ENCODE measurements at regions not wholly inside any gene's neighbourhood (a gene's known extent, or its start where the extent isn't known, plus 50 kb on each side); places are given as distances from the start of the nearest gene placed in this dataset.
A peak's percentile ranks its signal among the peaks of the same experiment; 100 is the strongest.

DNA sequence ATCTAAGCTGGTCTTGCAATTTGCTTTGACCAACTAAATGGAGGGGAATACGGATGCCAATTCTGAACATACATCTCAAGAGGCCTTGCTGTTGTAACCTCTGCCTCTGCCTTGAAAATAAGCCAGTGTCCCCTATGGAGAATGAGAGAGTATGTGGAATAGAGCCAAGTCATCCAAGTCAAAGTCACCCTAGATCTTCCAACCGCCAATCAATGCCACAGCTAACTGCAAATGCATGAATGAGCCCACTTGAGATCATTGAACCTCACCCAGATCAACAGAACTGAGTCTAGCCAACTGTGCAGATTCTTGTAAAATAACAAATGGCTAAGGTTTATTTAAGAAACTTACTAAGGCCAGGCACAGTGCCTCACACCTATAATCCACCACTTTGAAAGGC lies 139.8 kb upstream of the TANK start:
- no peak for DNase-seq (ENCODE audit: low read depth)

DNA sequence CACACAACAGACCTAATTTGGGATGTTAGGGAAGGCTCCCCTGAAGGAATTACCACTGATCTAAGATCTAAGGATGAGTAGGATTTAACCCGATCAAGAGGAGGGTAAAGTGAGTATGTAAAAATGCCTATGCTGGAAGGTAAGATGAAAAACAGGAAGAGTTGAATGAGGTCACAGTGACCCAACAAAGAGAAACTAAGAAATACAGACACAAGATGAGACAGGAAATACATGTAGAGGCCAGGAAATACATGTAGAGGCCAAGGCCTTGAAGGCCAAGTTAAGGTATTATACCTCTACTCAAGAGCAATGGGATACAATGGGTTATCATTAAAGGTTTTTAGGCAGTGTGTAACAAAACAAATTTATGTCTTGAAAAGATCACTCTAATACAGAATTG lies 131.6 kb upstream of the TANK start:
- no peak for DNase-seq (ENCODE audit: low read depth)

DNA sequence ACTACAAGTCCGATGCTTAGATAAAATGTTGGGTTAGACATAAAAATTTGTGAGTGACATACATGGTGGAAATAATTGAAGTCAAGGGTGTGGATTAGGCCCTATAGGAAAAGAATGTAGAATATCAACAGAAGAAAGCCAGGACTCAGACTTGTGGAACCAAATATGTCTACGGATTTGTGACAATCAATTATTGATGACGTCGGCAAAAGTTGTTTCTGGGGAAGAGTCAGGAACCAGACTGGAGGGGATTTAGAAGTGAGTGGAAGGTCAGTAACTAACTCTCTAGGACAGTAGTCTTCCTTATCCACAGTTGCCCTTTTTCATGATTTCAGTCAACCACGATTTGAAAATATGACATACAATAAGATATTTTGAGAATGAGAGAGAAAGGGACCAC lies 130.9 kb upstream of the TANK start:
- no peak for DNase-seq (ENCODE audit: low read depth)

DNA sequence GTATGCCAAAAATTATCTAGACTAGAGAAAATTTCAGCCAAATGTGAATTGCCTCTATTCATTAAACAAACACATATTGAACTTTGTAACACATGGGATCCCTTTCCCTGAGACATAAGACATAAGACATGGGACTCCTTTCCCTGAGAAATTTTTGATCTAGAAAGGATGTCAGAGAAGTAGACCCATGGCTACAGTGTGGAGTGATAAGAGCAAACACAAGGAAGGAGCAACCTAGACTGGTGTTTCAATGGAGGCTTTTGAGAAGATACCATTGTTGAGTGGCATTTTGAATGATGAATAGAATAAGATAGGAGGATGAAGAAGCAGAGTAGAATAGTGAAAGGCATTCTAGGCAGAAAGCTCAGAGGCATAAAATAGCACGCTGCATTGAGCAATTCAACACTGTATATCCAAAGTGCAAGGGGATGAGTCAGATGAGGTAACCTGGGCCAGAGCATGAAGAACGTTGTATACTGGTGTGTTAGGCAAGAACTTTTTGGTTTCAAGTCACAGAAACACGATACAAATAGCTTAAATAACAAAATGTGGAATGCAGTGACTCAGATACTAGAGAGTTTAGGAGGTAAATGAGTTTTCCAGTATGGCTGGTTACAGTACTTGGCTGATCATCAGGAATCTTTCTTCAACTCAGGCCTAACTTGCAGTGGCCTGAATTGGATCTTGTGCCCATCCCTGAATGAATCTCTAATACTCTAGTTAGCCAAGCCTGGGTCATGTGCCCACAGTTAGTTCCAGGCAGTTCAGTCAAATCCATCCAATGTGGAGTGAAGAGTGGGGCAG lies 129.8 kb upstream of the TANK start:
- no peak for DNase-seq (ENCODE audit: low read depth)

DNA sequence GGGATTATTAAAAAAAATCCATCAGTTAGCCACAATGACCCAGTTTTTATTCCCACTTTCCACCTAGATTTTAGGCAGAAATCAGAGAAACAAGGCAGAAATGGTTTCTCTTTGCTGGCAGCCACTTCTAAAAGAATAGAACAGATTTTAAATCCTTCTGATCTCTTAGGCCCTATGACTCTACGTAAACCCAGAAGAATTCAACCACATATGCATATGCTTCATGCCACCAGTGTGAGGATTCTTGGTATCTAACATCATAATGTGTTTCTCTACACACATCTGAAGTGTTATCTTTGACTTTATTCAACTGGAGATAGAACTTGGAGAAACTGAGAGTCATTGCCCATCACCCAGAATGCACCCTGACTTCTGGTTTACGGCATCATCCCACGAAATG lies 128.7 kb upstream of the TANK start:
- no peak for DNase-seq (ENCODE audit: low read depth)

DNA sequence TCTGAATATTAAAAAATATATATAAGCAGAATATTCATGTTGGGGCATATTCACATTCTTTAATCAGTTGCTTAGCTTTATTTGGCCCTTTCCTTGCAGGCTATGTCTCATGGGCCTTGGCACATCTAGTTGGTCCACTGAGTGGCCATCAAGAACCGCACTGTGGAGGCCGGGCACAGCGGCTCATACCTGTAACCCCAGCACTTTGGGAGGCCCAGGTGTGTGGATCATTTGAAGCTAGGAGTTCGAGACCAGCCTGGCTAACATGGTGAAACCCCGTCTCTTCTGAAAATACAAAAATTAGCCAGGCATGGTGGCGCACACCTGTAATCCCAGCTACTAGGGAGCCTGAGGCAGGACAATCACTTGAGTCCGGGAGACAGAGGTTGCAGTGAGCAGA lies 127.6 kb upstream of the TANK start:
- no peak for DNase-seq (ENCODE audit: low read depth)

DNA sequence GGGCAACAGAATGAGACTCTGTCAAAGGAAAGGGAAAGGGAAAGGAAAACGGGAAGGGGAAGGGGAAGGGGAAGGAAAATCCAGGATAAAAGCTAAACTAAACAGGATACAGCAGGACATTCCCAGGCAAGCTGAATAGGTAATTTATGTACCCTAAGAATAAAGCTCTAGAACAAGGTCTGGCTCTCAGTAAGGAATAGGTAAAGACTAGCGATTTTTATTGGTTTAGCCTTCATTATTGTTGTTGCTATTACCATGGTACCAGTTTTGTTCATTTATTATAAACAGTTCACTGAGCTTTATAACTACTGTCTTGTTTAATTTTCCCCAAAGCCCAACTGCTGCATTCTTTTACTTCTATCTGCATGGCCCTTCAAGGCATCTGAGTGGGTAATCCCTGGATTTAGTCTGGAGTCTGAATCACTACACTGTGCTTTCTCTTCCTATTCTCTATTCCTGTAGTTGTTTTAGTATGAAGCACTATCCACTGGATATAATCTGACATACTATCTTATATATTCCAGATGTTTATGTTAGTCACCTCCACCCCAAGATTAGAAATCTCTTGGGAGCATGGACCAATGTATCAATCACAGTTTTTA lies 127.1 kb upstream of the TANK start:
- no peak for DNase-seq (ENCODE audit: low read depth)

DNA sequence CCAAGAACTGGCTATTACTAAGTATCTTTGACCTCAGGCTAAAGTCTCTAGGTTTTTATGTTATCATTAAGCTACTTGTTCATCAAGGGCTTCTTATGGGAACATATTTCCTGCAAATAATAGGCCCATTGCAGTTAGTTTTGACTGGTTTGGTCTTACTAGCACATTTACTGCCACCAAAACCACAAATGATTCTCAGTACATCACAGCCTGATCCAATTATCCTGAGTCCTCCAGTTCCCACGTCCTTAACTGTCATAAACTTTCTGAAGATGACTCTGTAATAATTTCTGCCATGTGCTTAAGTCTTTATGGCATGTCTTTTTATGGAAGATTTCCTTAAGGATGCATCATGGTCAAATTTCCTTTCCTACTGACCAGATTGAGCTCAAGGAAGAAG lies 123.3 kb upstream of the TANK start:
- DNase-seq (ENCODE audit: low read depth), result no peak

DNA sequence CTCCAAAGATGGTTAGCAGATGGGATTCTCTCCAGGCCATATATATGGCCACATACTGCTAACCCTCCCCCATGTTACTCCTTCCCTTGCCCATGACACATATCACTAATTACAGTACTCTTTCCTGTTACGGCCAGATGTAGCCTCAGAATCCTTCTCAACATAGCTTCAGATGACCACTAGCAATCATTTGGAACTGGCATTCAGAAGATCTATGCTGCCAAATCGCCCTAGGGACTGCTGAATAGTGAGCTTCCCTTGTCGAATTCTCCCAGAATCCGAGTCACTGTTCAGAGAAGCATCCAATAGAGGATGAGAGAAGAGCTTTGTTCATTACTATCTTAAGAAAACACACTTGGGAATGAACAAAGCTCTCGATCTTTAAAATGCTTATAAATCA lies 121.2 kb upstream of the TANK start:
- no peak for DNase-seq (ENCODE audit: low read depth)

DNA sequence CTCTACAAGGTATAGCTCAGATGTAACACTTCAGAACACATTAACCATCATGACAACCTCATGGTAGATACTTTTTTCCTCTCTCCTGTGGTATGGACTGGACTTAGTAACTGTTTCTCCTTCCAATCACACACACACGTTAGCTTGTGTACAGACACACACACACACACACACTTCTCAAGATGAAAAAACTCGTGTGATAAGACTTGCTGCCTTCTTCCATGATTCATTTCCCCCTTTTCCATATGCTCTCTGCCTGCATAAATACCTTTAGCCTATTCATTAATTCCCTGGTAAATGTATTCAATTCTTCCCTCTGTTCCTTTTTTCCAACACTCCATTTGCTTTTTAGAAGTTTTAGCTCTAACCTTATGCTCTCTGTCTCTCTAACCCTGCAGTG lies 118.9 kb upstream of the TANK start:
- DNase-seq (ENCODE audit: low read depth), result no peak

DNA sequence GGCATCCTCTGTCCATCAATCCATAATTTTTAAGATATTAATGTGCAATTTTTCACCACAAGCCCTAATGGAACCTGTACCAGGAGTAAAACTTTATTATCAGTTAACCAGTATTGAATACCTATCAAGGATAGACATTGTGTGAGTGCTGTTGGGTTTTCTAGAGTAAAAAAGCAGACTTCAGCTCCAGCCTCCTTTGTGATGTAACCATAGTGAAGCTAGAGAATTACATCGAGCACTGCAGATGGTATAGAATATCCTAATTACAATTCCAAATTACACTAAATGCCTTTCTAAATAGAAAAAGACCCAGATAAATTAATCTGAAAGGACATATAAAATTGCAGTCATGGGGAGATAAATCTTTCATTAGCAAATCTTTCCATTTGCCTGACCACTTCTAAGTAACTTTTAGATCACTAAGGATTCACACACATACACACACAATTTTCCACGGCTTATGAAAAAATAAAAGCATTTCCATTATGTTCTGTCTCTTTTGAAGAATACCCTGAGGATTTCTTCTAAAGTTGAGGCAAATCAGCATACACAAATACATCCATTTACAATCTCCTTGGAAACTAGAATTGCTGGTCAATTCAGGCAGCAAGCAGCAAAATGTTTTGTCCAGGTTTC lies 117.1 kb upstream of the TANK start:
- no peak for DNase-seq (ENCODE audit: low read depth)

DNA sequence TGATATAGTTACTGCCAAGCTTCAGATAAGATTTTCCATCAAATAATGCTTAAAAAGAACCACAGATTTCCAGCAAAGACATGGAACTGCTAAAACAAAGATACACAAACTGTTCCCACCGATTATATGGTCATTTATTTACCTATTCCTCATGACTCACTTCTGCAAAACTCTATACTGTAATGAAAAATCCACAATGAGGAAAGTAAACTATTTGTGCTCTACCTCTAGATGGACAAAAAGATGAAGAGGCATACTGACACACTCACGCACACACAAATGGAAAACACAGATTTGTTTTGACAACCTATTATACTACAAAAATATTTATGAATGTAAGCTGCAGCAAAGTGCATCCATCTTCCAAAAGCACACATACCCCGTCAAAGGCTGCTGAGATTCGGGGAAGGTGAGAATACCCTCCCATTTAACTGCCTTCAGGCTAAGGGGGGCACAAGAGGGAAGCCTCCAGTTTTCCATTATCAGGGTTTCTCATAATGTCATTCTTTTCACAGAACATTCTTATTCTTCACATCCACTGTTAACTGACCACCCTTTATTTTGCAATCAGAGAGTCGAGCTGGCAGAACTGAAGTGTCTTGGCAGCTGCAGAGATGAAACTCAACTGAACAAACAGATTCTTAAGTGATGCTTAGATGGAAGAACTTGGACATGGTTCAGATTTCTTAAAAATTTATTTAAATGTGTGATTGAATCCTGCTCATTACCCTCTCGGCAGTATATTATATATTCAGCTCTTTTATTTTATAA lies 115.9 kb upstream of the TANK start:
- DNase-seq (ENCODE audit: low read depth), result no peak

DNA sequence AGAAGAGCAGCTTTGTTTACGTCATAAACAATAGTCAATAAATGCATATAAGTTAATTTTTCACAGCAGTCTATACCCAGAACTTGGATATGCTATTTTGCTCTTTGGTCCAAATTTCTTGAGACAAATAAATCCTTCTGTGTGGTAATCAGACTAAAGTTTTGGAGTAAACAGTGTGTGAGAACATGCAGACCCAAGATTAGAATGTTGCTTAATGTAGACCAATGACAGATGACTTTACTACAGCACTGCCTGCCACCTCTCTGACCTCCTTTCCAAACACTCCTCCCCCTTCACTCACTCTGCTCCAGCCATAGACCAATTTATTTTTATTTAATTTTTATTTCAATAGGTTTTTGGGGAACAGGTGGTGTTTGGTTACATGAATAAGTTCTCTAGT lies 115.3 kb upstream of the TANK start:
- DNase-seq (ENCODE audit: low read depth), result no peak

DNA sequence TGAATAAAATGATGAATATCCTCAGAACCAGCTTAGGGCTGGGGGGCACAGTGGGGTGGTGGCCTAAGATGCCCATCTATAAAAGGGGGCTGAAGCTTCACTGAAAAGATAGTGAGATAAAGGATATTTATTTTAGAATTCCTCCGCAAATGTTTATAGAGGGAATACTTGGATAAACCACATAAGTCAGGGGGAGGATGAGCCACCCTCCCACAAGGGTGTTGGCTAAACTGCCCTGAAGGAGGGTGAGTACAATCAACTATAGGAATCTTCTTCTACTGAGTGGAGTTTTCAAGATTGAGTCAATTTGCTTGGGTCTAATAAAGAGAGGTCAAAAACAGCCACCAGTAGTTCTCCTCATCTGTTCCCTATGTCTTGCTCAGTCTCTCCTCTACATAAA lies 114.5 kb upstream of the TANK start:
- no peak for DNase-seq (ENCODE audit: low read depth)

DNA sequence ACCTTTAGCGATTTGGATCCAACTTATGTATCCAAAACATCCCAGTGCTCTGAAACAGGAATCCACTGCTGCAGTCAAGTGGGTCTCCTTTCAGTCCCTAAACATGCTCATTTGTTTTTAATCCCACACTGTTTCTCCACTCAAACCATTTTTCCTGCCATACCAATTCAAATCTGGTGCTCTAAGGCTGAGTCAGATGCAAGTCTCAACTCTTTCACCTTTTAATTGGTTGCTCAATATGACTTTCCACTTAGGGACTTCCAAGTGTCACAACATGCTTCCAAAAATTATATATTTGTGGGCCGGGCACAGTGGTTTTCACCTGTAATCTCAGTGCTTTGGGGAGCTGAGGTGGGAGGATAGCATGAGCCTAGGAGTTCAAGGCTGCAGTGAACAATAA lies 113.4 kb upstream of the TANK start:
- DNase-seq (ENCODE audit: low read depth), result no peak

DNA sequence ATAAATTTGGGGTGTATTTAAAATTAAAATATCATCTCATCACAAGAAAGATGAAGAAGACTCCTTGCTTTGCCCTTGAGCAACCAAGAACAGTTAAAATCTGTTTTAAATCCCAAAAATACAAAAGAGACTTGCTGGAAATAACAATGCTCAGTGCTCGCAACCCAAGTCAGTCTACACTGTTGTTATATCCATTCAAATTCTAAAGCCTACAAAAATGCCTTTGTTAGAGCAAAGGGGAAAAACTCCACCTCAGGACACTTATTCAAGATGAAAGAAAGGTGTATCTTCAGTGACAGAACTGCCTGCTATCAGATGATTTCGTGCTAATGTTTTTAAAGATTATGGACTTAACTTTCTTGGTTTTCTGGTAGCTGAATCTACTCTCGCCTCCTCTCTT lies 111.9 kb upstream of the TANK start:
- no peak for DNase-seq (ENCODE audit: low read depth)

DNA sequence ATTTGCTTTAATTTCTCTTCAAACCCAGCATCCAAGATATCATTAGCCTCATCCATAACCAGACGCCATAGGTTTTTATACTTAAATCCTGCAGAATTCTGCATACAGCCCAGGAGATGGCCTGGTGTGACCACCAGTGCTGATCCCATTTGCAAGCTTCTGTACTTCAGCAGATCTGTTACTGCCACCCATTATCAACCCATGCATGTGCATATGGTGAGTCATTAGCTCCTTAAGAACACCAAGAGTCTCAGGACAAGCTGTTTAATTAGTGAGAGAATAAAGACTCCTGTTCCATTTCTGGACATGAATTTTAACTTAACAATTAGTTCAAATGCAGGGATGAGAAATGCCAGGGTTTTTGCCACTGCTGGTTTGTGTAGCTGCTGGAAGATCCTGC lies 110.7 kb upstream of the TANK start:
- no peak for DNase-seq (ENCODE audit: low read depth)

DNA sequence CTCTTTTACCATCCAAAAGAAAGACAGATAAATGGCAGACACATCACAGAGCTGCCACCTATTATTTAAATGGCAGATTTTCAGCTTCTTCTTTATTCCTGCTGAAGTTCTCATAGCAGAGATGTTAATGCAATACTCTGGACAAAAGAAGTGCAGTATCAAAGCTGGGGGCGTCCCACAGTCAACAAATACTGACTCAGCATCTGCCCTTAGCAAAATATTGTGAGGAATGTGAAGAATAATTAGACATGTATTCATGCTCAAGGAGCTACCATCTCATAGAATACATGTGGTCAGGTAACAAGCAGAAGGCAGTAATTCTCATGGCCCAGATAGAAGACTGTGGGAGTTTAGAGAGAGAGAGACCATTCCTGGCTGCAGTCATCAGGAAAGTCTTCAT lies 108.0 kb upstream of the TANK start:
- DNase-seq (ENCODE audit: low read depth), result no peak

DNA sequence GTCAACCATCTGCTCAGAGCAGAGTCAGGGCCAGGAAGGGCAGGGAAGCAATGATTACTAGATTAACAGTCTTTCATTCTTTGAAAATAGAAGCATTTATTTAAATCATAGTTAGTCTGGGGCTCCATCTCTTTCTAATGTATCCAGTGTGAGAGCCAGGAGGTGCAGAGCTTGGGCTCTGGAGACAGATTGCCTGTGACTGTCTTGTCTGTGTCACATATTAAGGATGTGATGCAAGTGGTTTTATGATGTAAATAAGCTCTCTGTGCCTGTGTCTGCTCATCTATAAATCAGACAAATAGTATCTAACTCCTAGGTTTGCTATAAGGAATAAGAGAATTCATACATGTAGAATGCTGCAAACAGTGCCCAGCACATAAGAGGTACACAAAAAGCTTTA lies 104.9 kb upstream of the TANK start:
- DNase-seq (ENCODE audit: low read depth), result no peak

DNA sequence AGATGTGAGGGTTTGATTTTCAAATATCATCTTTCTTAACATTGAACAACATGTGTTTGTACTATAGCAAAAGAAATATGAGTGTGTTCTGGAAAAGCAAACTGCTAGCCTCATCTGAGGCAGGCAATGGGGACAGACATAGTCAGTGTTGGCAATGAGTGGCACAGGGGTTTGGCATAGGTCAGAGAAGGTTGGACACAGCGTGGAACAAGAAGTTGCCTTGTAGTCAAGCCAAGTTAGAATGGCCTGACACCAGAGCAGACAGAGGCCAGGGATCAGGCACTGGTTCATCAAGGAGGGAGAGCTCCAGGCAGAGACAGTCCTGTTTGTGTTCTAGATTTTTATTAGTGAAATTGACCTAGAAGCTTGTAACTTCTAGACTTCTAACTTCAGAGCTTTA lies 100.8 kb upstream of the TANK start:
- DNase-seq (ENCODE audit: low read depth), result no peak

DNA sequence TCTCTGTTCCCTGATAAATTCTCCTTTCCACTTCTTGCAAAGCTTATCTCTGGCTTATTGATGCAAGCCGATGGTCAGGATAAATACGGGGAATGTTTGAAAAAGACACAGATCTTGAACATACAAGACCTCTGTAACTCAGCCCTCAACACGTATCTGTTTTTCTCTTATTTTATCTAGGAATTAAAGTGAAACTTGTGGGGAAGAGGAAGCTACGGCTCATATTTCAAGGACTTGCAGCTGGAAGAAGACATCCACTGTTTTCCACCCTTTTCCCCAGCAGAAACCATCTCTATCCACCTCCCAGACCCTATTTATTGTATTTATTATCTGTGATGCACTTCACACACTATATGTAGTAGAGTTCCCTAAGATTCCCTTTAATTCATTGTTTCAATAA lies 98.4 kb upstream of the TANK start:
- no peak for DNase-seq (ENCODE audit: low read depth)

DNA sequence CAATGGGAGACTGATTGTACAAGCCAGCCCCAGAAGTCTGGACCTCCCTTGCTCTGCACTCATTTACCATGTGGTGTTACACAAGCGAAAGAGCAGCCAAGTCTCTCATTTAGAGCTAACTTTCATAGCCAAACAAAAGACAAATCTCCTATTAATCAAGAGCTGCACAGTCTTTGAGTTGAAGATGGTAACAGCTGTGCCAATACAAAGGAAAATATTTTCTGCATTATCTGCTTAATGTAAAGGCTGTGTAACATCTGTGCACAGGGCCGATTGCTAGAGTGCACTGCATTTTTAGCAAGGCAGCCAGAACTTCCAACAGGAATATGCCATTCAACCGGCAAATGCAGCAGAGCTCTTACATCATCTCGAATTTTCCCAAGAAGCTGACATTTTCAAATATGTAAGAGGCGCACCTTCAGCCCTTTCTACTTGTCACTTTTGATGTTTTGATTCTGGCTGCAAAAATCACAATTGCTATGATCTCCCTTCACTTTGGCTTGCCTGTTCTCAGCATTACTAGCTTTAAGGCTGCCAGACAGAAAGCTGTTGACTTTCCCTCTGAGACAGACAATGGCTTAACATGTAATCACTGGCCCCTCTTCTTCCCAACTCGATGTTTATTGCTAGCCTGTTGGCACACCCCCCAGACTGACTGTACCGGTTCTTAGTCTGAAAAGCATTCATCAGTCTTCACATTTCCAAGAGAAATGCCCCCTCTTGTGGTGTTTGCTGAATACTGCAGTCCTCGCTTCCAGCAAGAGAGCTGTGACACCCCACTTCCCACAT lies 96.9 kb upstream of the TANK start:
- DNase-seq (ENCODE audit: low read depth), result peak; percentile 64

Data from activated T-cell treated with anti-CD3 and anti-CD28 coated beads for 24 hours (primary cell).